ENCODE measurements at regions not wholly inside any gene's neighbourhood (a gene's known extent, or its start where the extent isn't known, plus 50 kb on each side); places are given as distances from the start of the nearest gene placed in this dataset.

DNA sequence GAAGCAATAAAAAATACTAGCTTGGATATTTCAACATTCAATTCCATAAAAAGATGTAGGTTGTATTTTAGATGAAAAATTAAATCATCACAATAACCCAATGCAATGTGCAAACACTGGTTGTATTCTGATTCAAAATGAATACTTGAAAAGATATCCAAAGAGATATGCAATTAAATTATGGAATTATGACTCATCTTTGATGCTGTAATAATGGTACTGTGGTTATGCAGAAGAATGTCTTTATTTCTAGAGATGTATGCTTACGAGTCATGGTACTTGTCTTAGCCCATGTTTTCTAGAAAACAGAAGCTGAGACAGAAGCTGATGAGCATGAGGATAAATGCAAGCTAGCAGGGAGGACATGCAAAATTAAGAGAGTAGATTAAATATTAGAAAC lies 1941.4 kb upstream of the NUDT12 start:
- in situ Hi-C loops (cut with HindIII; ENCODE audit: low sequenced_read_pairs): no loop called here
- DNase-seq (ENCODE audit: low spot score): no peak

DNA sequence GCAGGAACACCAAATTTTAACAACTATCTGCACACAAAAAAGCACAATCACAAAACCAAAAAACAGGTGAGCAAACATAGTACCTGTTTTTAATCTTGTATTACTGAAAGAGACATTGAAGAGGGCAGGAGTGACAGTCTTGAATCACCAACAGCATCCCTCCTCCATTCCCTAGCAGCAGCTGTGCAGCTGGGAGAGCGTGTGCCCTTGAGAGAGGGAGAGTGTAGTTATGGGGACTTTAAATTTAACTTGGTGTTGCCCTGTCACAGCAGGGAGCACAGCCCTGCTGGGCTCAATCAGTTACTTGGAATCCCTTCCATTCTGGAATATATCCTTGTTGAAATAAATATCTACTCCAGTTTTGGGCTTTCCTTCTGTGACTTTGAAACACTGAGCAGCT lies 1938.7 kb upstream of the NUDT12 start:
- in situ Hi-C loops (cut with HindIII; ENCODE audit: low sequenced_read_pairs): no loop called here
- DNase-seq (ENCODE audit: low spot score): no peak

- in situ Hi-C loops (cut with HindIII; ENCODE audit: low sequenced_read_pairs): no loop called here
- DNase-seq (ENCODE audit: low spot score): no peak
These were observed 1912.8 kb upstream of the NUDT12 start for GRCh38 chr5:105475401-105475800.

GRCh38 chr5:105462377-105462776 lies 1899.8 kb upstream of the NUDT12 start:
- no peak for DNase-seq (ENCODE audit: low spot score)
- in situ Hi-C loops (cut with HindIII; ENCODE audit: low sequenced_read_pairs): no loop called here

- in situ Hi-C loops (cut with HindIII; ENCODE audit: low sequenced_read_pairs): no loop called here
These were observed 1898.1 kb upstream of the NUDT12 start for GRCh38 chr5:105460721-105461120.

GRCh38 chr5:105453216-105453807 lies 1890.7 kb upstream of the NUDT12 start:
- in situ Hi-C loops (cut with HindIII; ENCODE audit: low sequenced_read_pairs): no loop called here
- no peak for DNase-seq (ENCODE audit: low spot score)

More at GRCh38 chr5:105460721-105461120, 1898.1 kb upstream of the NUDT12 start:
- no peak for DNase-seq (ENCODE audit: low spot score)

- DNase-seq (ENCODE audit: low spot score): no peak
- in situ Hi-C loops (cut with HindIII; ENCODE audit: low sequenced_read_pairs): no loop called here
These were observed 1885.7 kb upstream of the NUDT12 start for GRCh38 chr5:105448271-105448670.

GRCh38 chr5:105430516-105430915 lies 1867.9 kb upstream of the NUDT12 start:
- in situ Hi-C loops (cut with HindIII; ENCODE audit: low sequenced_read_pairs): no loop called here
- no peak for DNase-seq (ENCODE audit: low spot score)

DNA sequence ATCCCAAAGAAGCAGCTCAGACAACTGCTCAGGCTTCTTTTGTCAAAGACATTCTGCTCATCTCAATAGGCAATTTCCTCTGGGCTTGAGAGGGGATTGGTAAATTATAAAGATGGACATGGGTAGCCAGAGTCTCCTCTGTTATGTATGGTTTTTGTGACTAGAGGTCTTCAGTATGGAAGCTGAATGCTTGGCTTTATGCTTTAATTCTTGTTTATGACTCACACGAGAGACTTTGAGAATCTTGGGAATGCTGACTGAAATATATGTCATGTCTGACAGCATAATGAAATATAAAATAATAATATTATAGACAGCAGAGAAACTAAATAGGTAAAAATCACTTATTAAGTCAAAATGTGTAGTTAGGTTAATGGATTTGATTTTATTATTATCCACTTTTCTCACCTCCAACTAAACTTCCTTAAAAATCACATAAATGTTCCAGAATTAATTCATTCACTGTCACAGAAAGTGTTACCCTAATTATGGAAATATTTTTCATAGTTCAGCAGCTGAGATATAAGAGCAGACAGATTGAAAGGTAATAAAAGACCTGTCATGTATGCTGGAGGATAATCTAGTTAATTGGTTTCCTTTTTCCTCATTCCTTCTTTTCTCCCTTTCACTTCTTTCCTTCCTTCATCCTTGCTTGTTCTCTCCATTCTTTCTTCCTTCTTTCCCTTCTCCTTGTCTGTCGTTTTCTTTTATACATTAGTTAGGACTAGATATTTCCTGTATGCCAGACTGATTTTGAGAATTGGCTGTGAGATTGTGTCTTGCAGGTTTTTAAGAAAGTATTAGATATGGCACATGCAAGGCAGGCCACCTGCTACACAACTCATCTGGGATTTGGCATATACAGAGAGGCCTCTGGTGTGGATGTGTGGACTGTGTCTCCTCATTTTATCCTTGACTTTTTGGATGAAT lies 1866.1 kb upstream of the NUDT12 start:
- in situ Hi-C loops (cut with HindIII; ENCODE audit: low sequenced_read_pairs): no loop called here
- no peak for DNase-seq (ENCODE audit: low spot score)

DNA sequence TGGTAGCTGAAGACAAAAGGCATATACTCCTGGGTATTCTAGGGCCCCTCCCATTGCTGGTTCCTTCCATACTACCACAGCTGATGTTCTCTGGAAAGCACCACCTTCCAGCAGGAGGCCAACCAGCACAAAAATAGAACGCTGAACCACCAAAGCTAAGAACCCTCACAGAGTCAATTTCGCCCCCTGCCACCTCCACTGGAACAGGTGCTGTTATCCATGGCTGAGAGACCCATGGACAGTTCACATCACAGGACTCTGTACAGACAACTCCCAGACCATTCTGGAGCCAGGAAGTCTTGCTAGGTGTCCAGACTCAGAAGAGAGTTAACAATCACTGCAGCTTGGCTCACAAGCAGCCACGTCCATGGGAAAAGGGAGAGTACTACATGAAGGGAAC lies 1851.5 kb upstream of the NUDT12 start:
- in situ Hi-C loops (cut with HindIII; ENCODE audit: low sequenced_read_pairs): no loop called here
- DNase-seq (ENCODE audit: low spot score): no peak

GRCh38 chr5:105413406-105413990 lies 1850.9 kb upstream of the NUDT12 start:
- DNase-seq (ENCODE audit: low spot score): no peak
- in situ Hi-C loops (cut with HindIII; ENCODE audit: low sequenced_read_pairs): no loop called here

DNA sequence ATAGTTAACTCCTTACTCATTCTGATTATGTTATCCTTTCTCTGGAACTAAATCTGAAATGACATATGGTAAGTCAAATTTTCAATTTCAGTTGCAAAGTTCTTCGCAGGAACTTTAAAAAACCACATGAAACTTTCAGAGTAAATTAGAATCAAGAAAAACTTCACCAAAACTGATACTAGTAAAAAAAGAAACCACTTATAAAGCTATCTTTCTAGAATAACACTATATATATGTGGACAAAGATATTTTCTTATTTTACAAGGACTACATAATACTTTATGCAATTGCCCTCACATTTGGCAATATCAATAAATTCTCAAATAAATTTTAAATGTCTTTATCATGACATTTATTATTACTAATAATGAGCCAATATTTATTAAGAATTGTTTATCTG lies 1847.1 kb upstream of the NUDT12 start:
- in situ Hi-C loops (cut with HindIII; ENCODE audit: low sequenced_read_pairs): no loop called here
- DNase-seq (ENCODE audit: low spot score): no peak

DNA sequence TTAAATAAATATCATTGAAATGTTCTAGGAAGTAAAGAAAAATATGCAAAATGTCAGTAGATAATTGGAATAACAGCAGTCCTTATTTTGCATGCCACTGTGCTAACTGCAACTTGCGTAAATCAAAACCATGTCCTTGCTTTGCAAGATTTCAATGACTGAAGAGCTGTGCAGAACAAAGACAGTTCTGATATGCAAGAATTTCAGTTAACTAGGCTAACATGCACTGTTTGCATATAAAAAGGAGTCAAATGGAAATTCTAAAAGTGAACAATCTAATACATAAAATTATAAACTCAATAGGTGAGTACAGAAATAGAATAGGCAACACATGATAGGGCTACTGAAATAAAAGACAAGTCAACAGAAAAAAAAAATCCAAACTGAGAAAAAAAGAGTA lies 1844.6 kb upstream of the NUDT12 start:
- in situ Hi-C loops (cut with HindIII; ENCODE audit: low sequenced_read_pairs): no loop called here
- DNase-seq (ENCODE audit: low spot score): no peak

GRCh38 chr5:105397749-105398148 lies 1835.2 kb upstream of the NUDT12 start:
- DNase-seq (ENCODE audit: low spot score): no peak
- in situ Hi-C loops (cut with HindIII; ENCODE audit: low sequenced_read_pairs): no loop called here

- in situ Hi-C loops (cut with HindIII; ENCODE audit: low sequenced_read_pairs): no loop called here
- DNase-seq (ENCODE audit: low spot score): no peak
These were observed 1830.1 kb upstream of the NUDT12 start for GRCh38 chr5:105392710-105393149.

- in situ Hi-C loops (cut with HindIII; ENCODE audit: low sequenced_read_pairs): no loop called here
- no peak for DNase-seq (ENCODE audit: low spot score)
These were observed 1829.6 kb upstream of the NUDT12 start for GRCh38 chr5:105392122-105392709.

GRCh38 chr5:105380126-105380525 lies 1817.5 kb upstream of the NUDT12 start:
- DNase-seq (ENCODE audit: low spot score): no peak
- in situ Hi-C loops (cut with HindIII; ENCODE audit: low sequenced_read_pairs): no loop called here

- no peak for DNase-seq (ENCODE audit: low spot score)
- in situ Hi-C loops (cut with HindIII; ENCODE audit: low sequenced_read_pairs): no loop called here
These were observed 1808.6 kb upstream of the NUDT12 start for GRCh38 chr5:105371169-105371568.

DNA sequence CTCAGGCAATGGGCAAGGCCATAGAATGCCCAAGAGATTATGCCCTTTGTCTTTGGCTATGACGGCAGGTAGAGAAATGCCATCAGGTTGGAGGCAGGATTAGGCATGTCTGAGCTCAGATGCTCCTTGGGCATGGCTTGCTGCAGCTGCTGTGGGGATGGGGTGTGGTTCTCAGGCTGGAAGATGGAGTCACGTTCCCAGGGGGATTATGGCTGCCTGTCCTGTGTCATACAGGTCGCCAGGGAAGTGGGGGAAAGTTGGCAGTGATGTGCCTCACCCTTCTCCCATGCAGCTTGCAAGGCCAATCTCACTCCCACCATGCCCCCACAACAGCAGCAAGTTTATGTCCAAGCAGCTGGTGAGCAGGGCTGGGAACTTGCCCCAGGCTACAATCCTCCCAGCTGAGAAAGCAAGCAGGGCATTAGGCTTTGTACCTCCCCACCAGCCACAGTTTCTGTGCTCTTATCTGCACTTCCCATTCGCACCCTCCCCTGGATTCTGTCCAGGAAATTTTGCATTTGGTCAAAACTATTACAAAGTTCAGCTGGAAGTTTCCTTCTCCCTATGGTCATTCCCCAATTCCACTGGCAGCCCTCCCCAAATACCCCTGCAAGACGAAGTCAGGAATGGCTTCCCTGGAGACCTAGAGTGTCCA lies 1788.0 kb upstream of the NUDT12 start:
- in situ Hi-C loops (cut with HindIII; ENCODE audit: low sequenced_read_pairs): no loop called here
- no peak for DNase-seq (ENCODE audit: low spot score)
